NCI-H526 treated with DMSO at 0.1 percent for 48 hours (cell line): ENCODE measurements at regions not wholly inside any gene's neighbourhood (a gene's known extent, or its start where the extent isn't known, plus 50 kb on each side); places are given as distances from the start of the nearest gene placed in this dataset.
A peak's percentile ranks its signal among the peaks of the same experiment; 100 is the strongest.

Experiments
- DNase-seq: peaks from one replicate; lab custom pipeline; 2025; lab: John Stamatoyannopoulos, UW

GRCh38 chr17:73932216-73932749 lies 271.2 kb upstream of the RPL38 start:
- DNase-seq: peak; percentile 20

DNA sequence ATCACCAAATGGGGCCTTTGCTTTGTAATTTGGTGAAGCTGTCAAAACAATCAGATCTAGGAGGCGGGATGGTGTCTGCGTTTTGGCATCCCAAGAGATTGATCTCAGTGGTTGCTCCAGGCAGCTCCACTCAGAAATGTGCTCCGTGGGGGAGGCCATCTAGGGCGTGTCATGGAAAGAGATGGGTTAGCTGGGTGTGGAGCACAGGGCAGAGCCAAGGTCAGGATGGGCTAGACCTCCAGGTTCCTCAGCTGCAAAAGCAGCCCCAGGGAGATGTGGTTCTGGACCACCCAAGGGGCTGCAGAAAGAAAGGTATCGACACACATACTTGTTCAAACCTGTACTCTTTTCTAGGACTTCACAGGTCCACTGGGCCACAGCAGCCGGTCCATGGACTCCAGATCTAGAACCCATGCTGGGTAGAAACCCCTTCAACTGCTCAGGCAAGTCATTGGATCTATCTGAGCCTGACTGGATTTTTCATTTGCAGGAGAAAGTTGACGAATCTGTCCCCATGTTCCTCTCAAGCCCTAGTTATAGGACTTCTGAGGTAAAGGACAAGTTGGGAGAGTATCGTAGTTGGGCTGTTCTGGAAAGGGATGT lies 270.2 kb upstream of the RPL38 start:
- no peak for DNase-seq

GRCh38 chr17:73933871-73934270 lies 269.6 kb upstream of the RPL38 start:
- DNase-seq: no peak

DNA sequence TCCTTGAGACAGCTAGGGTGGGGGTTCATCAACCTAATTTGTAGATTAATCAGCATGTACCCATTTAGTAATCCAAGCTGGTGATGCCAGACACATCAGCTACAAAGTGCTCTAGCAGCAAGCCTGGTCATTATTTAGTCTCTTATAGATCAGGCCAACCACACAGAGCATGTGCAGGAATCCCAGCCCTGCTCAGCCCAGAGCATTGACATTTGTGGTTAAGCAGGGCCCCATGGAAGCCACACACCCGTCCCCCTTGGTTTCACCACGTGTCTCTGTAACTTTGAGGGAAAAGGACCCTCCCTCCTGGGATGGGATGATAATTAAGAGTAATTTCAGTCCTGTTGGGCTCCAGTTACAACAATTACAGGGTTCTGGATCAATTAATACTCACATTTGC lies 268.8 kb upstream of the RPL38 start:
- DNase-seq: no peak

DNA sequence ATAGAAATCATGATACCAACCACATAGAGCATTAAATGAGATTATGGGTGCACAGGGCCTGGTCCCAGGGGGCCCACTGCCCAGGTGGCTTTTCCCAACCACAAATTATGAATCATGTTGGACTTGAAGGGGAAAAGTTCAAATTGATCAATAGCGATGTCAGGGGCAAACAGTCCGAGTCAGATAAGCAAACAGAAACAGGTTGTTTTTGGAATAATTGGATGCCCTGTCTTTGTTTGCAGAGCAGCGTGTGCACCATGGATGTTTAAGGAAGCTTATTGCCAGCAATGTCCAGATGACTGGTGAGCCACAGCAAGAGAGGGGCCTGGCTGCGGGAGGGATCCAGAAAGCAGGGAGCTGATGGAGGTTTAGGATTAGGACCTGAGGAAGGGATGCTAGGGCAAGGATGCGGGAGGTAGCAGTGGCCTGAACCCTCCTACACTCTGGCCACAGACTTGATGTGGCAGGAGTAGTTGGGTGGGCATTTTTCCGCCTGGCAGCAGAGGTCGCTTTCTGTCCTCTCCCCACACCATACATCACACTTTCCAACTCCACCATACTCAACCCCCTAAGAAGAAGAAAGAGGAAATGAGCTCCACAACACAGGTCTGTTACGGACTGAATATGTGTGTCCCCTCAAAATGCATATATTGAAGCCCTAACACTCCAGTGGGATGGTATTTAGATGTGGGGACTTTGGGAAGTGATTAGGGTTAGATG lies 266.4 kb upstream of the RPL38 start:
- no peak for DNase-seq

- DNase-seq: no peak
Observed at GRCh38 chr17:73938706-73939105, 264.8 kb upstream of the RPL38 start.

GRCh38 chr17:73939806-73940205 lies 263.7 kb upstream of the RPL38 start:
- DNase-seq: no peak

DNA sequence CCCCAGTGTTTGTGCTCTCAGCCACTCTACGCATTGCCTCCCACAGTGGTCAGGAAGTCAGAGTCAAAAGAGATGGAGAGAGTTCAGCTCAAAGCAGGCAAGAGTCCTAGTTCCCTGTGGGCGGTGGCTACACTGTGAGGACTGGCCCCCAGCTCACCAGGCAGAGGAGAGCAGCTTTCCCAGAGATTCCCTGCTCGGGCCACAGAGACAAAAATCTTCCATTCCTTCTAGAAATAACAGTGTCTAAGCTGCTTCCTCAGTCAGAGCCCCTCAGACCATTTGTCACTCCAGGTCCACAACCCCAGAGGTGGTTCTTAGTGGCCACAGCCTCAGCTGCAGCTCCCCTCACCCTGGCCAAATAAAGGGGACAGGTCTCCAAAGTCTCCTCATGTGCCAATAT lies 263.0 kb upstream of the RPL38 start:
- no peak for DNase-seq

DNA sequence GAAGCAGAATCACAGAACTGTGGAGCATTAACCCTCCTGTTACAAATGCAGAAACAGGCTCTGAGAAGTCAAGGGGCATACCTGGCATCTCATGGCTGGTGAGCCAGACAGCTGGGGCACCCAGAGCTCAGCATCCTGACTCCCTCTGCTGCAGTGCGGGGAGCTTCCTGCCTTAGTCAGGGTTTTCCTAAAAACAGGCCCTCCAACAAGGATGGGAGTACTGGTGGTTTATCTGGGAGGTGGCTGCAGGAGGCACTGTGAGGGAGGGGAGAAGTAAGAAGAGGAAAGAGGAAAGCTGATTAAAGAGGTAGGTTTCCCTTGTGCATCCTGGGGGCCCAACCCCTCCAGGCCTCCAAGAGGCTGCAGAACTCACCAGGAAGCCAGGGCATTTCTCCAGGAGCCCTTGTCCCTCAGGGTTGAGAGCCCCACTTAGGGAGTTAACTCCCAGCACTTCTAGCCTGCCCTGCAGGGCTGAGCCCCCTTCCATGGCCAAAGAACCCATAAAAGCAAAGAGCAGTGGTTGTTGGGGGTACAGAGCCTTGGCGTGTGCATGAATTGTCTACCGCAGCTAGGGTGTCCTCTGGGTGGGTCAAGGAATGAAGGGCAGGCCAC lies 261.5 kb upstream of the RPL38 start:
- no peak for DNase-seq

DNA sequence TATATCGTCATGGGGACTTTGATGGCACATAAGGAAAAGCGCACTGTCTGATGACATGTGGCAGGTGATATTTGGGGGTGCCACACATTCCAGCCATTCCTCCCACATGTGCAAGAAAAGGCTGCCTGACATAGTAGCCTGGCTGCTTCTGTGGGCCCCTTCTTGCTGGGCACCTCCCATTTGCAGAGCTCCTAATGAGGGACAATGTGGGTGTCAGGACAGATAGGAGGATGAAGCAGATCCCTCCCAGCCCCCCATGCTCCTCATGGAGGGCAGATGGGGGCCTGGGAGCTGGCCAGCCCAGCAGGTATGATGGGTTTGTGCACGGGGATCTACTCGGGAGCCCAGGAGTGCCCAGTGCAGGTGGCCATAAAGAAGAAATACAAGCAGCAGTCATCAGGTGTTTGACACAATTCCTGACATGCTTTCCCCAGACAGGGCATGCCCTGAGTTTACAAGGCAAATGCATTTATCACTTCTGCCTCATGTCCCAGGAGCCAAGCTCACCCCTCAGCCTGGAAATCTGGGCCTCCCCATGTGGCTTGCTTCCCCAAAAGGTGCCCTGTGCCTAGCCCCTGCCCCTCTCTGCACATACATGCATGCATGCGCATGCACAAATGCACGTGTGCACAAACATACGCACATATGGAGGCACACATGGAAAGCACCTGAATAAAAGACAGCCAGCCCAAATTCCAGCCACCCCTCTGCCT lies 260.6 kb upstream of the RPL38 start:
- no peak for DNase-seq

DNA sequence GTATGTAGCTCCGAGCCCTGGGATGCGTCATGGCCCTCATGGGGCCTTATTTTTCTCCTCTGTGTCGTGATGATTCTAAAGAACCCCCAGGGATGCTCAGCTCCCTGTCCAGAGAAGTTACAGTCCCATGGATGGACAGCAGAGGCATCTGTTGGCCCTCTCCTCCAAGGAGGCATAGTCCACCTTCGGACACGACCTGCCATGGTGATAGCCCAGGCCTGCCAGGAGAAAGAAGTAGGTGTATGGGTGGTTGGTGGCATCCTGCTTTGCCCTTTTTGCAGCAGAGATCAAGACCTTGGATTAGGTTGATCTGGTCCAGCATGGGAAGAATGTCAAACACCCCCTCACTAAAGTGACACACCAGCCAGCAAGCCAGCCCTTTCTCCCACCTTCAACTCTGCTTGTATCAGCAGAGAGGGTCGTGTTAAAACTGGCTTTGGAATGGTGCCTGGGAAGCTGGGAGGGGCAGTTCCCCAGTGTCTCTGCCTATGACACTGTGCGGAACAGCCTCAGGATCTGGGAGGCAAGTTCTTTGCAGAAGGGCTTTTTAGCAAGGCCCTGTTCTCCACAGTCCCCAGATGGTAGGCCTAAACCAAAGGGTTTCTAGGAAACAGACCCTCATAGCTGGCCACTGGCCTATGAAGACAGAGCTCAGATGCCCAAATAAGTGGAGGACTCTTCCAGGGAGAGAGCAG lies 259.9 kb upstream of the RPL38 start:
- DNase-seq: no peak

DNA sequence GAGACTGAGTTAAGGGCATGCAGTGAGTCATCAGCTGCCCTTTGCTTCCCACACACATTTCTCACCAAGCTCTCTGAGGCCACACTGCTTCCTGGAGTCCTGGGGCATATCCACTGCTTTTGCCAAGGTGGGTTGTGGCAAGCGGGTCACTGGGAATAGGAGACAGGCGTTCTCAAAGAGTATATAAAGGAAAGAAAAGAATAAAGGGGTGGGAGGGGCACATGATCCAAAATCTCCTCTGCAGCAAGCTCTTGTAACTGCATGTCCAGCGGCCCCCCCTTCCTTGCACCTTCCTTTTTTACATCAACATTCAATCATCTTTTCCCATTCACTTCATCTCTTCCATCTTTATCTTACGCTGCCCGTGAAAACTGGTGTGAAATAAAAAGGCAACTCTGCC lies 259.1 kb upstream of the RPL38 start:
- no peak for DNase-seq

GRCh38 chr17:73947281-73947965 lies 256.1 kb upstream of the RPL38 start:
- DNase-seq: no peak

DNA sequence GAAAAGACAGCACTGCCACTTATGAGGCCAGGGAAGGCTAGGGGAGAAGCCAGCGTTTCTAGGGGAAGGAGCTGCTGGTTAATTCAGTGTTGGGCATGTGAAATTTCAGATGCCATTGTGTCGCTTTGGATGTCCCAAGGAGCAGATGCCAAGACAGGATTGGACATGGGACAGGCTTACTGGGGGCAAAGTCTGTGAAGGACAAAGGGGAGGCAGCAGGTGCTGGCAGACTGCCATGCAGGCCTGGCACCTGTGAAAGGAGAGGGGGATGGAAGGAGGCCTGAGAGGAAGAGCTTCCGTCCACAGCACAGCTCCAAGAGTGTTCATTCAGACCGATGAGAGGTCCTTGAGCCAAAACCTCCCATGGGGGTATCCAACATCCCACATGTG lies 255.5 kb upstream of the RPL38 start:
- no peak for DNase-seq

DNA sequence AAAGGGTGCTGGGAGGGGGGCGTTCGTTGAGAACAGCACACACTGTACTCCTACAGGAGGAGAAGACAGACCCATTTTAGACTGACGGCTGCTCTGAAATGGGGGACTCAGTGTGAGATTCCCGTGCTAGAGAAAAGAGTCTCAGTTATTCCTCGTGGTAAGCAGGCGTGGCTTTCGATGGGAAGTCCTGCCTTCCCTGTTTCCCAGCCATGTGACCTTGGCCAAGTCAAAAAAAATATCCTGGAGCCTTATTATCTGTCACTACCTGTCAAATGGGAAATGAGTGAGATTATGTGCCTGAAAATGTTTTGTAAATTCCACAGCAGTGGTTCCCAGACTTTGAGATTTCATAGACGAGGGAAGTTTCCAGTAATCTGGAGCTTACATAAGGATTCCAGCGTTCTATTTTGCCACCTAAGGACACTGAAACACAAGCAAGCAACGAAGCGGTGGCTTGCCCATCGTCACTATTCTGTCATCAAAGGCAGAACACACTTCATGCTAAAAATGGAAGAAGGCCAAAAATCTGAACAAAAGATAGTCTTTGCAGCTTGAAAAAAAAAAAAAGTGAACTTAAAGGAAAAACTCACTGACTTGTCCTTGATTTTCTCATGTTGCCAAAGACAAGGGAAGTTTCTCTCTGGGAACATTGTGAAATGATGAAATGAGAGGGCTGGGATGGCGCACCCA lies 253.4 kb upstream of the RPL38 start:
- DNase-seq: no peak

GRCh38 chr17:73950593-73950914 lies 252.9 kb upstream of the RPL38 start:
- DNase-seq: no peak

DNA sequence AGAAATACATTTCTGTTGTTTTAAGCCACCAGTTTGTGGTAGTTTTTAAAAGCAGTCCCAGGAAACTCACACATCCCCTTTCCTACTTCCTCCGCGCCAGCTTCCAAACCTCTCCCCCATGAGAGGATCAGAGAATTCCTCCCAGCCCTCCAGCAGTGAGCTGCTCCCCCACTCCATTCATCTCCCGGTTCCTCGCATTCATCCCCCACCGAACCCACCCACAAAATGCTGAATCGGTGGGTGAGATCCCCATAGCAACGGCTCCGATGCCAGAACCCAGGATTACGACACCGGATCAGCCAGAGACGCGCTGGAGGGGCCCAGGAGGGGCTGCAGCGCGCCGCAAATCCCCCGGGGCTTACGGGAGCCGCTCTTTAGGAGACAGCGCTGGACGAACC lies 251.4 kb upstream of the RPL38 start:
- no peak for DNase-seq

DNA sequence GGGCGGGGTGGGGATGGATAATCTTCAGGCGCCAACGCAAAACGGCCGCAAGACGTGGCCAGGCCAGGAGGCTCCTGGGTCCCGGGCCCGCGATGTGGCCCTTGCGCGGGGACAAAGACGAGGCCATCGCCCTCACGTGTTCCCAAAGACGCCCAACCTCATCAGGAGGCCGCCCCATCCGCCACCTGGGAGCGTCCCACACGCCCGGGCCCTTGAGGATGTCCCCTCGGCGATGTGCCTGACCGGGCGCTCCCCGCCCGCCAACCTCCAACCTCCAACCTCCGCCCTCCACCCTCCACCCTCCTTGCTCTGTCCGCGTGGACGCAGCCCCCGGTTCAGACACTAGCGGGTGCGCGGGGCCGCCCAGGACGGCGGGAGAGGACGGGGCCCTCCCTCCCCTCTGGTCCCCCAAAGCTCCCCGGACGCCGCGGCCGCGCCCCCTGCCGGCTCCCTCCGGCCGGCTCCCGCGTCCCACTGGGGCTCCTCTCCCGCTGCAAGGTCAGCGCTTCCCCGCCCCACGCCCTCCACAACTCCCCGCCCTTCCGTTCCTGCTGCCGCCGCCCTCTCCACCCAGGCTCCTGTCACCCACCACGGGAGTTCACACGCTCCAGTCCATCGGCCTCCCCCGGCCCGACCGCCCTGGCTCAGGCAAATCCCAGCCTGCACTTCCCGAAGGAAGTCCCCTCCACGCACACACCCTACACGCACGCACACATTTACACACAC lies 250.8 kb upstream of the RPL38 start:
- peak; percentile 44 for DNase-seq

- no peak for DNase-seq
Observed at GRCh38 chr17:73953206-73954033, 250.1 kb upstream of the RPL38 start.

DNA sequence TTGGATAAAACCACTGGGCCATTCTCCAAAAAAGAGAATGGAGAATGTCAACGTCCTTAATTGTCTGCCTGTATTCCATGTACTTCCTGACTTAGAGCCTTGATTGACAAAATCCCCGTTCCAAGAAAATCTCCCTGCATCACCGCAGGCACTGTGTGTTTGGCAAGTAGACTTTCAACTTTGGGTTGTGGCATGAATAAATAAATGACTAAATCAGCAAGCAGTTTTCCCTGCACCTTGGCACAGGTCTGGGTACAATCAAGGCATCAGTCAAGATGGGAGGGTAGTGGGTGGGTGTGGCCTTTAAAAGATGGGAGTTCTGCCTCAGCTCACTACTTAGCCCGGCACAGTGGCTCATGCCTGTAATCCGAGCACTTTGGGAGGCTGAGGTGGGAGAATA lies 248.5 kb upstream of the RPL38 start:
- DNase-seq: no peak
